H1 (cell line): ENCODE measurements at regions not wholly inside any gene's neighbourhood (a gene's known extent, or its start where the extent isn't known, plus 50 kb on each side); places are given as distances from the start of the nearest gene placed in this dataset.

Experiments used
- ASH2L ChIP-seq: fragments of 200-600, 300-600 bp; sonication (generic); IDR thresholded peaks from one replicate; pipeline ENCODE4 v1.7.1; 2017; ENCODE audit warnings: low read length
- KDM1A ChIP-seq: fragments of 200-600, 300-600 bp; sonication (generic); IDR thresholded peaks from 2 replicates; pipeline ENCODE4 v1.7.1; 2016; ENCODE audit warnings: mild to moderate bottlenecking, low read length, borderline replicate concordance
- TAF1 ChIP-seq: IDR thresholded peaks from 2 replicates; pipeline ENCODE4 v1.6.1; 2011; ENCODE audit warnings: mild to moderate bottlenecking, low read depth, low read length
- USF2 ChIP-seq: IDR thresholded peaks from 2 replicates; pipeline ENCODE4 v1.6.1; 2011; ENCODE audit warnings: low read length, improper control_type of control experiment

GRCh38 chr11:115767047-115767802 is 263.0 kb upstream of the CADM1 start (continued):
- TF ChIP-seq TAF1 (no peak), KDM1A (no peak), ASH2L (no peak), USF2 (no peak)
